ENCODE measurements at regions not wholly inside any gene's neighbourhood (a gene's known extent, or its start where the extent isn't known, plus 50 kb on each side); places are given as distances from the start of the nearest gene placed in this dataset.

DNA sequence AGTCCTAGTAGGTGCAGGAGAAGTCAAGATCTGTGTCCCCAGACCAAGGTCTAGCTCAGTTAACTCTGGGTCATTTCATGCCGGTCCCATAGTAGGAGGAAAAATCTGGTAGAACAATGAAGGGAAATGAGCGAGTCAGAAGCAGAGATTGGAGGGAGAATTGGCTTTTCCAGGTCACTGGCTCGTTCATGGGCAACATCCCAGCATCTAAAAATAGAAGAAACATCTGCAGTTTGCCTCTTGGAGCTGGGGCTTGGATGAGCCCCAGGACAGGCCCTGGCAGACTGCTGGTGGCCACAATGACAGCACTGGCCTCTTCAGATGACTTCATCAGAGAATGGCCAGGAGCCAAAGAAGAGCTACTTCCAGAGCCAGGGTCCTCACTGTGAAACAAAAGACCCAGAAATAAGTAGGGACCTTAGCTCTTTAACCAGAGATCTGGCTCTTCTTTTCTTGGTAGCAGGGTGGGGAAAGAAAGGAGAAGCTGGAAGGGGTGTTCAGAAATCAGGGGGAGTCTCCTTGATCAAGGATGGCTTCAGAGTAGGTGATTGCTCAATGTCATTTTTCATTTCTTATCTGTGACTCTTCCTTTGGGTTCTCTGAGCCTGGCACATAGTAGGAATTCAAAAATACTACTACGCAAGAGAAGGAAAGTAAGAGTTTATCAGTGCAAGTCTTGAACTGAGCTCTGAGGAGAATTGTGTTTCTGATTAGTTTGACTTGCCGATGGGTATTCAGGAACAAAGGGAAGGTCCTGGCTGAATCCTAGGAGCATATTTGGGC, 102.6 kb downstream of the TMPRSS5 start:
- H2AFZ ChIP-seq (ENCODE audit: low read length), result no peak overlapping the region
- H3K27ac ChIP-seq (ENCODE audit: extremely low read length, insufficient read depth, low read length), result no peak overlapping the region
- H4K20me1 ChIP-seq (ENCODE audit: insufficient read depth, low read length), result no peaks in the 10 kb centered on the region
- intact Hi-C loops (cut with micrococcal nuclease; ENCODE audit: unreplicated experiment), result no loop called here
- TF ChIP-seq MIXL1 (CRISPR knock-in tag; IDR thresholded peaks at IDR 0.05) (no peak), HCFC1 (IDR thresholded peaks at IDR 0.05; ENCODE audit: low read depth, low read length) (no peak), ZNF260 (CRISPR knock-in tag; IDR thresholded peaks at IDR 0.05; ENCODE audit: borderline replicate concordance, low read depth) (no peak), ZNF543 (CRISPR knock-in tag; IDR thresholded peaks at IDR 0.05) (no peak), BCL6 (CRISPR knock-in tag; IDR thresholded peaks at IDR 0.05) (no peak), GMEB2 (CRISPR knock-in tag; IDR thresholded peaks at IDR 0.05; ENCODE audit: low read depth) (no peak), FIP1L1 (IDR thresholded peaks at IDR 0.05; ENCODE audit: borderline replicate concordance, insufficient read depth, low read depth, low read length) (no peak), YEATS4 (CRISPR knock-in tag; IDR thresholded peaks at IDR 0.05; ENCODE audit: borderline replicate concordance) (no peak), RFX1 (IDR thresholded peaks at IDR 0.05) (no peak), HMGXB4 (CRISPR knock-in tag; IDR thresholded peaks at IDR 0.05; ENCODE audit: borderline replicate concordance in 1 of 2, low read depth in 1 of 2) (no peak), CERS6 (CRISPR knock-in tag; IDR thresholded peaks at IDR 0.05) (no peak), SMARCE1 (IDR thresholded peaks at IDR 0.05; ENCODE audit: borderline replicate concordance) (no peak), HNRNPH1 (optimal IDR thresholded peaks at IDR 0.05; ENCODE audit: low read depth, low read length) (no peak), PTBP1 (IDR thresholded peaks at IDR 0.05; ENCODE audit: low read depth, low read length, poor library complexity, severe bottlenecking) (no peak), POGZ (CRISPR knock-in tag; IDR thresholded peaks at IDR 0.05) (no peak)
- TF ChIP-seq, protein P1, sequence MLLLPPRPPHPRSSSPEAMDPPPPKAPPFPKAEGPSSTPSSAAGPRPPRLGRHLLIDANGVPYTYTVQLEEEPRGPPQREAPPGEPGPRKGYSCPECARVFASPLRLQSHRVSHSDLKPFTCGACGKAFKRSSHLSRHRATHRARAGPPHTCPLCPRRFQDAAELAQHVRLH (CRISPR knock-in tag; IDR thresholded peaks at IDR 0.05; ENCODE audit: borderline replicate concordance, low read depth), result no peak
- TF ChIP-seq, protein P2, sequence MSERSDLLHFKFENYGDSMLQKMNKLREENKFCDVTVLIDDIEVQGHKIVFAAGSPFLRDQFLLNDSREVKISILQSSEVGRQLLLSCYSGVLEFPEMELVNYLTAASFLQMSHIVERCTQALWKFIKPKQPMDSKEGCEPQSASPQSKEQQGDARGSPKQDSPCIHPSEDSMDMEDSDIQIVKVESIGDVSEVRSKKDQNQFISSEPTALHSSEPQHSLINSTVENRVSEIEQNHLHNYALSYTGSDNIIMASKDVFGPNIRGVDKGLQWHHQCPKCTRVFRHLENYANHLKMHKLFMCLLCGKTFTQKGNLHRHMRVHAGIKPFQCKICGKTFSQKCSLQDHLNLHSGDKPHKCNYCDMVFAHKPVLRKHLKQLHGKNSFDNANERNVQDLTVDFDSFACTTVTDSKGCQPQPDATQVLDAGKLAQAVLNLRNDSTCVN (CRISPR knock-in tag; IDR thresholded peaks at IDR 0.05; ENCODE audit: borderline replicate concordance), result no peak
- TF ChIP-seq, protein P3, sequence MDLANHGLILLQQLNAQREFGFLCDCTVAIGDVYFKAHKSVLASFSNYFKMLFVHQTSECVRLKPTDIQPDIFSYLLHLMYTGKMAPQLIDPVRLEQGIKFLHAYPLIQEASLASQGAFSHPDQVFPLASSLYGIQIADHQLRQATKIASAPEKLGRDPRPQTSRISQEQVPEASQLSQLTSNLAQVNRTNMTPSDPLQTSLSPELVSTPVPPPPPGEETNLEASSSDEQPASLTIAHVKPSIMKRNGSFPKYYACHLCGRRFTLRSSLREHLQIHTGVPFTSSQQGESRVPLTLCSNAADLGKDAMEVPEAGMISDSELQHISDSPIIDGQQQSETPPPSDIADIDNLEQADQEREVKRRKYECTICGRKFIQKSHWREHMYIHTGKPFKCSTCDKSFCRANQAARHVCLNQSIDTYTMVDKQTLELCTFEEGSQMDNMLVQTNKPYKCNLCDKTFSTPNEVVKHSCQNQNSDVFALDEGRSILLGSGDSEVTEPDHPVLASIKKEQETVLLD (CRISPR knock-in tag; IDR thresholded peaks at IDR 0.05; ENCODE audit: low read depth), result no peak
- CTCF ChIA-PET (ENCODE audit: low intra/inter-chr PET ratio, low total read pairs), result no interaction called here
- H3K9ac ChIP-seq (ENCODE audit: insufficient read depth, low read depth, low read length), result no peak overlapping the region
- WGBS (ENCODE audit: low lambda C conversion rate), result 39% methylated on average over 5 of the region's 5 CpGs
- H3K9me3 ChIP-seq (ENCODE audit: low read length), result peaks cover 13% of the 10 kb centered on the region
- no peak overlapping the region for H3K4me2 ChIP-seq (ENCODE audit: low read depth, low read length)
- FAIRE-seq (no peak), DNase-seq (ENCODE audit: low spot score) (no peak), ATAC-seq (no peak)
- no peaks in the 10 kb centered on the region for H3K27me3 ChIP-seq (ENCODE audit: control insufficient read depth in 1 of 2, insufficient read depth in 2 of 2, low read length in 2 of 2)
- no peaks in the 10 kb centered on the region for H3K4me1 ChIP-seq (ENCODE audit: insufficient read depth, low read length)
- H3K36me3 ChIP-seq (replicated peaks in 1 of 2; ENCODE audit: control insufficient read depth in 1 of 2, insufficient read depth in 2 of 2, low read length in 2 of 2), result no peaks in the 10 kb centered on the region
- BruUV-seq (replicated peaks), result no TSS peak
- H3K4me3 ChIP-seq (replicated peaks in 1 of 3; ENCODE audit: insufficient read depth in 1 of 3, low read depth in 2 of 3, low read length in 3 of 3), result no peak overlapping the region
- in situ Hi-C loops (cut with HindIII; ENCODE audit: extremely low pct_ligation_motif_present, low pct_unique_long_range_greater_than_20kb), result no loop called here
- POLR2A ChIA-PET, result no interaction called here
- no peaks in the 10 kb centered on the region for H3K79me2 ChIP-seq (ENCODE audit: insufficient read depth, low read length)

Data from HepG2 (cell line).